ENCODE measurements at regions not wholly inside any gene's neighbourhood (a gene's known extent, or its start where the extent isn't known, plus 50 kb on each side); places are given as distances from the start of the nearest gene placed in this dataset.

DNA sequence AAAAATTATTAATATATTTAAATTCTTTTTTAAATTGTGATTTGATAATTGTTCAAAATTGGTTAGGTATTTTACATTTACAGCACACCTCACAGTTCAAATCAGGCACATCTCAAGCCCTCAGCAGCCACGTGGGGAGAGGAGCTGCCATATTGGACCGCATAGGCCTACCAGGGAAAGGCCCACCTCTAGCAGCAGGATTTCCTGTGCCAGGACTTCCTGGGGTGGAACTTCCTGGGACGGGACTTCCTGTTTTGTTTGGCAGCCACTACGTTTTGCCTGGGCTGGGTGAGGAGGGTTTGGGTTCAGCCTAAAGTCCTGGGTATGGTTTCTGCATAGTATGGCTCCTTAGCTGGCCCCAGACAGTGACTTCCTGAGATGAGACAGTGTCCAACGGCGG lies 298.5 kb upstream of the FOXF1 start:
- intact Hi-C loops (cut with DNase I) = no loop called here
- DNase-seq = no peak
- ATAC-seq = no peak

DNA sequence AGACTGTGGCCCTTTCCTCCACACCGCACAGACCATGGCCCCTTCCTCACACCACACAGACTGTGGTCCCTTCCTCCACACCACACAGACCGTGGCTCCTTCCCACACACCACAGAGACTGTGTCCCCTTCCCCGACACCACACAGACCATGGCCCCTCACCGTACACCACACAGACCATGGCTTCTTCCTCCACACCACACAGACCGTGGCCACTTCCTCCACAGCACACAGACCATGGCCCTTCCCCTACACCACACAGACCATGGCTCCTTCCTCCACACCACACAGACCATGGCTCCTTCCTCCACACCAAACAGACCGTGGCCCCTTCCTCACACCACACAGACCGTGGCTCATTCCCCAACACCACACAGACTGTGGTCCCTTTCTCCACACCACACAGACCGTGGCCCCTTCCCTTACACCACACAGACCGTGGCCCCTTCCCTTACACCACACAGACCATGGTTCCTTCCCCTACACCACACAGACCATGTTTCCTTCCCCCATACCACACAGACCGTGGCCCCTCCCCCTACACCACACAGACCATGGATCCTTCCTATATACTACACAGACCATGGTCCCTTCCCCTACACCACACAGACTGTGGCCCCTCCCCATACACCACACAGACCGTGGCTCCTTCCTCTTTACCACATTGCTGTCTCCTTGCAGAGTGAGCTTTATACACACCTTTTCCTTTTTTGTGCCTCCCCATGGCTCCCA lies 297.5 kb upstream of the FOXF1 start:
- intact Hi-C loops (cut with DNase I) = no loop called here
- peak in 1 of 2 donors; percentile 31 for ATAC-seq

DNA sequence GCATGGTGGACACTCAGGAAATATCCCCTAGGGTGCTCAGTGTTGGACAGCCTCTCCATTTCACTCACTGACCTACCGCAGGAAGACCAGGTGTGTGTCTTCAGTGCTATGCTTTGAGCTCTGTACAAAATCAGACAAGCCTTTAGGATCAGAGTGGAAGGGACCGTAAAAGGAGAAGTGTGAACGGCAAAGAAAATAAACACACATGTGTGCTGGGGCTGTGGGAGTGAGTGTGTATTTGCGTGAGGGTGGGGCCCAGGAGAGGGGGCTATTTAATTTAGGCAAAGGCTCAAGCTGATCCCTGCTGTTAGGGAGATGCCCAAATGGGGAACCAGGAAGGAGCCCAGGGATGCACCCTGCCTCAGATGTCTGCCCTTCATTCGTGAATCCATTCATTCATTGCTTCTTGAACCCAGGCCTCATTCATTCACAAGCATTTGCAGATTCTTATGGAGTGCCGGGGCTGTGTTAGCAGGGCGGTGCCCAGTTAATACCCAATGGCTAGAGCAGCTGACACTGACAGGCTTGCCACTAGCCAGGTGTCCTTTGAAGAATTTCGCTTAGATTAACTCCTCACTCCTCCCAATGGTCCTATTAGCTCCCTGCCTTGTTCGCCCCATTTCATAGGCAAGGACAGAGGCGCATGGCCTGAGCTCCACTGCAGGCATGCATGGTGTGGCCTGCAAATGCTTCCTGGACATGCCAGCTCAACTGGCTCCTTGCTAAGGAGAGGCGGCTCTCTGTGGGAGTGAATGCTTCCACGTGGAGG lies 296.7 kb upstream of the FOXF1 start:
- DNase-seq = no peak
- no peak for ATAC-seq
- intact Hi-C loops (cut with DNase I) = no loop called here

More for the DNA sequence above, 297.5 kb upstream of the FOXF1 start:
- no peak for DNase-seq

DNA sequence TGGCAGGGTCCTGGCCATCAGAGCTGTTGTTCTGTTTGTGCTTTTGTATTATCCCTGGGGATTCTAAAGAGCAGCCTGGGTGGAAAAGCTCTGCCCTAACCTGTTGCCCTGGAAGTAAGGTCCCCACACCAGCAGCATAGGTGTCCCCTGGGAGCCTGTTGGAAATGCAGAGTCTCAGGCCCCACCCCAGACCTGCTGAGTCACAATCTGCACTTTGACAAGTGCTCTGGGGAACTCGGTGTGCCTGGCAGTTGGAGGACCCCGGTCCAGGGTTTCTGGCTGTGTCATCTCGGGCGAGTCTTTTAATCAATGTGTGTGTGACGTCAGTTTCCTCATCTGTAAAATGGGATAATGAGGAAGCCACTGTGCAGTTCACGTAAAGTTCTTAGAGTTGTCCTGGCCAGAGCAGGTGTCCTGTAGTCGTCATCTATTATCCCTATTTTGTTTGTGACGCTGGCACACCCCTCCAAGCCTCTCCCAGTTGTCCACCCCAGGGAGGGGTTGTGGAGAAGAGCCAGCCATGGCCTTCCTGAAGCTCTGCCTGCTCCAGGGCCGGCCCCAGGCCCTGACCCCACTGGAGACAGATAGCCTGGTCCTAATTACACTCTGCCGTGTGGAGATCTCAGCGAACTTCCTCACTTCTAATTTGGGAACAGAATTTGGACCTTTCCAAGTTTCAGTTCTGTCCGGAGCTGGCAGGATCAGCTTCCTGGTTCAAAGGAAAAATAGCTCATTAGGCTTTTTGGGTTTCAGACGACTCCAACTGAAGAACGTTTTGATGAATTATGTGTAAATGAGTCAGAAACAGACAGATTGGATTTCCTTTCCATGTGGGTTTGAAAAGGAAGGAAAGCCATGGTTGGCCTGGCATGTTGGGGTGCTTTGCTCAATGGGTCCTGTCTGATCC lies 295.7 kb upstream of the FOXF1 start:
- DNase-seq (peak; percentile 34), ATAC-seq (peak; percentile 46 to 53)
- intact Hi-C loops (cut with DNase I) = no loop called here

DNA sequence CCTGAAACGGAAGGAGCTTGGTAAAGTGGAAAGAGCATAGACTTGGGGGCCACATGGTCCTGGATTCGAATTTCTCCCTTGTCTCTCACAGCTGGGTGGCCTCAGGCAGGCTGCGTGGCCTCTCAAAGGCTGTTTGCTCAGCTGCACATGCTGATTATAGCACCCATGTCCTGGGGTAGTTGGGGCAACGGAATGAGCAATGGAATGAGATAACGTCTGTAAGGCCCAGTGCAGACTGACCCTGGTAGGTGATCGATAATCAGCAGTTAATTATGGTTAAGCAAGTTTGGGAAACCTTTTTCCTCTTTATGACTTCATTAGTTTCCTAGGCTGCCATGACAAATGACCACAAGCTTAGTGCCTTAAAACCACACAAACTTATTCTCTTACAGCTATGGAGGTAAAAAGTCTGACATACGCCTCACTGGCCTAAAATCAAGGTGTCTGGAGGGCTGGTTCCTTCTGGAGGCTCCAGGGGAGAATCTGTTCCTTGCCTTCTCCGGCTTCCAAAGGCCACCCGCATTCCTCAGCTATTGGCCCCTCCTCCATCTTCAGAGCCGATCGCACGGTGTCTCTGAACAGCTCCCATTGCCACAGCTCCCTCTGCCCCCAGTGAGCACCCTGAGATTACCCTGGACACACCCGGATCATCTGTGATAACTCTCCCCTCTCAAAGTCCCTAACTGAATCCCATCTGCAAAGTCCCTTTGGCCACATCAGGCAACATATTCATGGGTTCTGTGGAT lies 294.9 kb upstream of the FOXF1 start:
- ATAC-seq (no peak), DNase-seq (no peak)
- intact Hi-C loops (cut with DNase I) = no loop called here

DNA sequence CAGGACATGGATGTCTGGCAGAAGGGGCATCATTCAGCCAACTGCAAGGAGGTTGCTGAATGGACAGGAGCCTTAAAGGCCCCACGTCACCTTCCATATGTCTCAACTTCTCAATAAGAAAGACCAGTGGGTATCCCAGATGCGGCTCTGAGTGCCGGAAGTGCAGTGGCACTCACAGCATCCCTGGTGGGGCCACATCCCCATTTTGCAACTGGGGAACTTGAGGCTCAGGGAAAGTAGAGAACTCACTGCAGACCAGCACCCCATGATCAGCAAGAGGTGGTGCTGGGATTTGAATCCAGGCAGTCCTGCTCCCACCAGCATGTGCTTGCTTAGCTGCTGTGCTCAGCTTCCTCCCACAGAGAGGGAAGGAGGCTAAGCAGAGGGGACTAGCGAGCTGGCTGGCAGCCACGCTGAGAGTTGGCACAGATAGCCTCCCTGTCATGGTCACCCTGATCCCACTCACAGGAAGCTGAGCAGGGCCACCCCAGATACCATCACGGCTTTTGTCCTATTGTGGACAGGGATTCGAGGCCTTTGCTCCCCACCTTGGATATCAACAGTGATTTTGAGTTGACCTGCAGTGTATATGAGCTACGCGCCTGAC lies 294.2 kb upstream of the FOXF1 start:
- intact Hi-C loops (cut with DNase I) = no loop called here
- DNase-seq (no peak), ATAC-seq (no peak)

DNA sequence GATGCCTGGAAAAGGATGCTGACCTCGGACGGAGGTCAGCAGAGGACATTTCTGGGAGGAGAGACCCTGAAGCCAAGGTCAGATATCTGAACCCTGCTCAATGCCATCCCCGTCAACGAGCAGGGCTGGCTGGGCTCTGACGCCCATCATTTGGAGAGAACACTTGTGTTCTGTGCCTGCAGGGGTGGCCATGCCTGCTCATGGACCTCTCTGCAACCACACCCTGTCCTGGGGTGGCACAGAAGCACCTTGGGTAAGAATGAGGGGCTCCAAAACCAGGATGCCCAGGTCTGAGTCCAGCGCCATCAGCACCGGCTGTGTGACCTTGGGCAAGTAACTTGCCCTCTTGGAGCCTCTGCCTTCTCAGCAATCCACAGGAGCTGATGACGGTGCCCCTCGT lies 293.7 kb upstream of the FOXF1 start:
- no peak for ATAC-seq
- intact Hi-C loops (cut with DNase I) = no loop called here
- no peak for DNase-seq

DNA sequence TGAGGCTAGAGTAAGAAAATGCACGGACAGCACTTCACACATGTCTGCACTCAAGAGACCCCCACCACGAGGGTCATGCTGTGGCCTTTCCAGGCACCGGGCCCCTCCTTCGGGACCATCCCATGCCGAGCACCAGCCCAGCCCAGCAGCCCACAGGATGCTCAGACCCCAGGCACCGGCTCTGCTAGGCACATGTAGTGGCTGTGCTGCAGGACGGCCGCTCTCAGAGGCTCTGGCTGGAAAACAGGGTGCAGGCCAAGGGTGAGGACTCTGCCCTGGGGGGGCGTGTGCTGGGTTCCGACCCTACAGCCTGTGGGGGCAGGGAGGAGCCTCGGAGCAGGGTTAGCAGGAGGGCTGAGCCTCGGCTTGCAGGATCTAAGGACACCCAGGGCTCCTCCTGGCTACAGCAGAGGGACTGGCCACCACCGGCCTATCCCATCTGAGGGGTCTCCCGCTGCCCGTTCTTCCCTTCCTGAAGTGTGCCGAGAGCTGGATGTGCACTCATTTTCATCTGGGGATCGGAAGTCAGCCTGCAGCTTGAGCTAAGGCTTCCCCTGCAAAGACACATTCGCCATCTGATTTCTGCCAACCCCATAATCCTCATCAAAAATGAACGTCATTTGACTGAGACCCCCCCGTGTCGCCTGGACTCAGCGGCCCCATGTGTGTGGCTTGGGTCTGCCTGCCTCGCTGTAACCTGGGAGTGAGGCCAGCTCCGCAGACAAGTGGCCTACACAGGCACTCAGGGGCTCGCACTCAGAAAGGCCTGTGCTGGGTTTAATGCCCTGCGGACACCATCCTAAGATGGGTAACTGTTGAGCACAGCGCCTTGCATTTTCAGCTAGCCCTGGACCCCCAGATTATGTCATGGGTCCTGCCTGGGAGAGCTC lies 293.1 kb upstream of the FOXF1 start:
- intact Hi-C loops (cut with DNase I) = no loop called here
- DNase-seq (no peak), ATAC-seq (no peak)

DNA sequence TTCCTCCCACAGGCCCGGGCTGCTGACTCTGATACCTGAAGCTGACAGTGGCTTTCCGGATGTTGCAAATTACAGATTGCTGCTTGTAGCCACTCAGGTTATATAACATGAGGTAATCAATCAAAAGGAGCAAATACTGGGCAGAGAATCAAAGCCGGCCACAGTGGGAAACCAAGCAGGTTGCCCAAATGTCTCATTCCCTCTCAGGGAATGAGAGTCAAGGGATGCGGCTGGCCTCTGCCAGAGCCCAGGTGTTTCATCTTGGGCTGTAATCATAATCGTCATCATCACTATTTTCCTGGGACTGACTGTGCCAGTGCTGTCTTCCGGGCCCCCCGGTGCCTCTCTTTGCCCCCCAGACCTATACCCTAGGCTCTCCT lies 292.4 kb upstream of the FOXF1 start:
- ATAC-seq (no peak), DNase-seq (no peak)
- intact Hi-C loops (cut with DNase I) = no loop called here

DNA sequence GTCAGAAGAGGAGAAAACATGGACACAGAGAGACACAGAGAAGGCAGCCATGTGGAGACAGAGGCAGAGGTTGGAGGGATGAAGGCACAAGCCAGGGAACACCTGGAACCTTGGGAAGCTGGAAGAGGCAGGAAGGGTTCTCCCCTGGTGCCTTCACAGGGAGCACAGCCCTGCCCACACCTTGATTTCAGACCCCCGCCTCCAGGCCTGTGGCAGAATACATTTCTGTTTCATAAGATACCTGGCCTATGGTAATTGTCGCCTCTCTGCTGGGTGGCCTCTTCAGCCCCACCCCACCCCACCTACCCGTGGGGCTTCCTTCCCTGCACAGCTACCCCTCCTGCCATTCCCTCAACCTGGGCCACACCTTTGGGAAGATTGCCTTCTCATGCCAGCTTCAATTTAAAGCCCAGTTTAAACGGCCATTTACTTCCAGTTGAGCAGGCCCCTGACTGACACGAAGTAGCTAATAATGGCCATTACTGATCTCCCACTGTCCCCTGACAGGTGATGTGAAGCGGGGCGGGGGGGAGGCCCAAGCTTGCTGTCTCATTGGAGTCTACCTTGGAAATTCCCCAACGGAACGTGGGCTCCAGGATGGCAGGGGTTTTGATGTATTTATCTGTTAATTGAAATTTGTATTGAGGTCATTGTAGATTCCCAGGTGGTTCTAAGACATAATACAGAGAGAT lies 291.7 kb upstream of the FOXF1 start:
- intact Hi-C loops (cut with DNase I) = no loop called here

DNA sequence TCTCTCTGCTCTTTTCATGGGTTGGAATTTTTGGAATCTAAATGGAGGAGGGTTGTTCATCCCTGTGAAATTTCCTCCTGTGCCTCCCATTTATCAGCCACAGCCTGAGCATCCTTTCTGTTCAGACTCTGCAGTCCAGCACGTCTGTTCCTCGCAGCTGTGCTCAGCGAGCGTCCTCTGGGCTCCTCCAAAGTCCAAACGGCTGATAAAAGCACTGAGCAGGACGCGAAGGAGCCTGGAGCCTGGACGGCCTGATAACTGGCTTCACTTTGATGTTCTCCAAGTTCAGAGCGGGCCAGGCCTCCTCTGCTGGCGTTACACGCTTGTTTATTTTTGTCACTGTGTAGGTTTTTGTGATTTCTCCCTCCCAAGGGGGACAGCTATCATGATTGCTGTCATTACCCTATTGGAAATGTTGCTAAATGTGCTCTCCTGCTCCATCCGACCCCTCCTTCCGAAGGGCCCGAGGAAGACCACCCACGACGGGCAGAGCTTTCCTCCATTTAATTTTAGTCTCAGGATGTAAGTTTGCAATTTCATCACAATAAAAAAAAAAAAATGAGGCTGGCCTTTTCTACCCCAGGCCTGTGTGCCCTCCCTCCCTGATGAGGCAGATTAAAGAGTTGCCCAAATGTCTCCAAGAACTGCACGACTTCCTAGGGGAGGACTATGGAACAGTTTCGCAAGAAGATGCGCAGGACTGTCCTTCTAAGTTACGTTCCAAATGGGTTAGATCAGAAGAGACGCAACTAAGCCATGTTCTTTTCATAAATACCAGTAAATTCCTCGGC lies 290.5 kb upstream of the FOXF1 start:
- DNase-seq = no peak
- no peak for ATAC-seq
- intact Hi-C loops (cut with DNase I) = no loop called here

More for the DNA sequence above, 291.7 kb upstream of the FOXF1 start:
- DNase-seq (no peak), ATAC-seq (no peak)

DNA sequence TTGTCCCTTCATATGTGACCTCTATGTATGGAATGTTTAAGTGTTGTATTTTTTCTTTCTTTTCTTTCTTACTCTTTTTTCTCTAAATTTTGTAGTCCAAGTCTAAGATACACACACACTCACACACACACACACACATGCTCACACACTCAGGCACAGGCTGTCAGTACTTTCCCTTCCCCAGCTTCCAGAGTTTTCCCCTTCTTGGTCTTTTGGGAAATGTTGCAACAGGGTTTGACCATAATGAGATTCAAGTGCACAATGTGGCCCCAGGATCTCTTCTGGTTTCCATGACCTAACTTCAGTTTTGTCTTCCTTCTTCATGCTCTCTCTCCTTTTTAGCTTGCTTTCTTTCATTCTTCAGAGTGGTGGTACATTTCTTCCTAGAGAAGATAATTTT lies 289.8 kb upstream of the FOXF1 start:
- DNase-seq (no peak), ATAC-seq (no peak)
- intact Hi-C loops (cut with DNase I) = no loop called here

DNA sequence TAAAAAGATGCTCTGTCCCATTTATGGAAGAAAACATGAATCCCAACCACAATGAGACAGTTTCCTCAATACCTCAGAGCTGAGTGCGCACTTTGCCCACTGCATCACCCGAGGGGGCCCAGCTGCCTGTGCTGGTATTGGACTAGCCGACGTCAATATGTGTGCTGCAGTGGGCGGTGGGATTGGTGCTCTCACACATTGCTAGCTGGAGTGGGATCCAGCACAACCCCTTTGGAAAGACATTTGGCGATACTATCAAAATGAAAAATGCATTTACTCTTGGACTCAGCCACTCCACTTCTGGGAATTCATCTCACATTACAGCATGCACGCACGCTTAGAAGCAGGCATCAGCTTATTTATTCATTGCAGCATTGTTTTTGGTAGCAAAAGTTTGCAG lies 289.2 kb upstream of the FOXF1 start:
- intact Hi-C loops (cut with DNase I) = no loop called here
- no peak for DNase-seq

DNA sequence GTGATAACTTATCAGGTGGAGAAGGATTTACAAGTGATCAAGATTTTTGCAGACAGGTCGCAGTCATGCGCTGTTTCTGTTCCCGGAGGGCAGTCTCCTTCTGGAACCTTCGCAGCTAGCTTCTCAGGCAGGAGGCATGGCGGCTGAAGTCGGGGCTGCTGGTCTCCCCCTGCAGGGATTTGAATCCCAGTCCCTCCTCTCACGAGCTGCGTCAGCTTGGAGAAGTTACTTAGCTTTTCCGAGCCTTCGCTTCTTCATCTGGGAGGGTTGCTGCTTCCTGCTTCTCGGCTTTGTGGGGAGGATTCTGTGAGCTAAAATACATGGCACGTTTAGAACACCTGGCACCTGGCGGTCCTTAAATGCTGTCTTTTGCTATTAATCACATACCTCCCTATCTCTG lies 287.8 kb upstream of the FOXF1 start:
- intact Hi-C loops (cut with DNase I) = no loop called here
- DNase-seq (no peak), ATAC-seq (no peak)

More for the DNA sequence above, 289.2 kb upstream of the FOXF1 start:
- no peak for ATAC-seq

DNA sequence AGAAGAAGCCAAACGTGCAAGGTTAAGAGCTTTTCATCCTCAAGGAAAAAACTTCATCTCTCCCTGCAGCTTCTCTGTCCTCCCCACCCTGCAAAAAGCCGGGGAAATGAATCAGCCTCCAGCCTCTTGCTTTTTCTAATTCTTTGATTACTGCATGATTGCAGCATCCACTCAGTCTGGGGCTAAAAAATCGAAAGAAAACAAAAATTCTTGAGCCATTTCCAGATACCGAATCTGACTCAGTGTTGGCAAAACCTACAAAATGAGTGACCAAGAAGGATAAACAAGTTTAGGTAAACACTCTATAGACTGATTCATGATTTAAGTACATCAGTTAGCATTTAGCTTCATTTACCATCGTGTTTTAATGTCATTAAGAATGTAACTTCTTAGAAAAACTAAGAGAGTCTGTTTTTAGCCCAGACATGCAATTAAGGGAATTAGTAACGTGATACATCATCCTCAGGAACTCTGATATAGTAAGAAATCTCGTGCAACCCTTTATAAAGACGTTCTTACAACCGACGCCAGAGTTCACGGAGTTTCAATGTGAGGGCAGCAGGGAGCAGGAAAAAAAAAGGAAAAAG lies 287.3 kb upstream of the FOXF1 start:
- intact Hi-C loops (cut with DNase I) = no loop called here
- peak in 1 of 2 donors; percentile 71 for ATAC-seq
- DNase-seq = no peak

DNA sequence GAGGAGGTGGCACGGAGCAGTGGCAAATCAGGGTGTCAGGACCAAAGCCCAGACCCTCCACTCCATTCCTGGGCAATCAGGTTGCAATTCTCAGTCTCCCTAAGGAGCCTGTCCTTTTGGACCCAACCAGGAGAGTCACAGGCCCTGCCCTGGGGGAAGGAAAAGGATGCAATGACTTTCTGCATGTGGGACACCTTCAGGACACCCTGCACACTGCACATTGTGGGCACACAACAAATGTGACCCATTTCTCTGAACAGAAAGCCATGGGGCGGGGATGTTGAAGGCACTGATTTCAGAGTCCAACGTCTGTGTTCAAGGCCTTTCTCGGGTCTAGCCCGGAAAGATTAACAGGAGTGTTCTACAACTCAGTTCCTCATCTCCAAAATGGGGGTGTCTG lies 286.2 kb upstream of the FOXF1 start:
- intact Hi-C loops (cut with DNase I) = no loop called here
- DNase-seq = no peak
- ATAC-seq = no peak
